ENCODE measurements at regions not wholly inside any gene's neighbourhood (a gene's known extent, or its start where the extent isn't known, plus 50 kb on each side); places are given as distances from the start of the nearest gene placed in this dataset.

- no peak for TF ChIP-seq JUN (IDR thresholded peaks at IDR 0.05)
- TF ChIP-seq EP300 (IDR thresholded peaks at IDR 0.05) = no peak
- TF ChIP-seq RAD21 (conservative IDR thresholded peaks at IDR 0.05 in 1 of 2, IDR thresholded peaks at IDR 0.05 in 1 of 2) = no peak
- TF ChIP-seq POLR2A (IDR thresholded peaks at IDR 0.05; ENCODE audit: low read length) = no peak
- TF ChIP-seq RCOR1 (IDR thresholded peaks at IDR 0.05; ENCODE audit: low read depth, low read length) = no peak
- TF ChIP-seq CTCF (IDR thresholded peaks at IDR 0.05) = no peak
- no peak for TF ChIP-seq ESRRA (IDR thresholded peaks at IDR 0.05; ENCODE audit: borderline replicate concordance, low read length)
- TF ChIP-seq, protein P1, sequence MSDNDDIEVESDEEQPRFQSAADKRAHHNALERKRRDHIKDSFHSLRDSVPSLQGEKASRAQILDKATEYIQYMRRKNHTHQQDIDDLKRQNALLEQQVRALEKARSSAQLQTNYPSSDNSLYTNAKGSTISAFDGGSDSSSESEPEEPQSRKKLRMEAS (IDR thresholded peaks at IDR 0.05) = no peak
- TF ChIP-seq KDM1A (IDR thresholded peaks at IDR 0.05; ENCODE audit: low read depth) = no peak
- no peak for TF ChIP-seq MAZ (IDR thresholded peaks at IDR 0.05; ENCODE audit: borderline replicate concordance, low read depth, low read length)
- no peak for TF ChIP-seq REST (IDR thresholded peaks at IDR 0.05)
- TF ChIP-seq ELK1 (IDR thresholded peaks at IDR 0.05; ENCODE audit: low read depth, low read length) = no peak
Measured at GRCh38 chr5:94081088-94081487, 339.7 kb upstream of the POU5F2 start.
